ENCODE measurements at regions not wholly inside any gene's neighbourhood (a gene's known extent, or its start where the extent isn't known, plus 50 kb on each side); places are given as distances from the start of the nearest gene placed in this dataset.

DNA sequence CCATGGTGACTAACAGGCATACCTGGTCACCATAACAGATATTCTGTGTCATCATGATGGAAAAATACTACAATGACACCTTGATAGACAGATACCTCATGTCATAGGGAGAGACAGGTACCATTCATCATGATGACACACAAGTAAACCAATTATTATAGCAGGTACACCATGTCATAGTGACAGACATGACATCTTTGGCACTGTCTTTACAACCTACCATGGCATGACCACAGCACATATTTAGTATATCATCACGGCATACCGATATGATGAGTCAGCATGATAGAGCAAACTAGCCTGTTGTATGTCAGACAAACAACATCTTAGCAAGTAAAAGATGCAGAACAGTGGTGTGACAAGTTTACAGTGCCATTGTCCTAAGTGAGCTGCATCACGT, 101.3 kb upstream of the KLHL29 start:
- Mint-ChIP-seq H3K27me3 (ENCODE audit: low read depth) (no peaks in the 10 kb centered on the region), H3K27ac (no peak overlapping the region), H3K4me3 (no peak overlapping the region), H3K4me1 (peaks cover 30% of the 10 kb centered on the region), H3K9me3 (peaks cover 8% of the 10 kb centered on the region), H3K36me3 (no peaks in the 10 kb centered on the region)
- CTCF ChIA-PET = no interaction called here
- TF ChIP-seq MYBL2 (CRISPR knock-in tag; IDR thresholded peaks at IDR 0.05) (no peak), ZNF416 (CRISPR knock-in tag; IDR thresholded peaks at IDR 0.05) (no peak)
- TF ChIP-seq, protein P1, sequence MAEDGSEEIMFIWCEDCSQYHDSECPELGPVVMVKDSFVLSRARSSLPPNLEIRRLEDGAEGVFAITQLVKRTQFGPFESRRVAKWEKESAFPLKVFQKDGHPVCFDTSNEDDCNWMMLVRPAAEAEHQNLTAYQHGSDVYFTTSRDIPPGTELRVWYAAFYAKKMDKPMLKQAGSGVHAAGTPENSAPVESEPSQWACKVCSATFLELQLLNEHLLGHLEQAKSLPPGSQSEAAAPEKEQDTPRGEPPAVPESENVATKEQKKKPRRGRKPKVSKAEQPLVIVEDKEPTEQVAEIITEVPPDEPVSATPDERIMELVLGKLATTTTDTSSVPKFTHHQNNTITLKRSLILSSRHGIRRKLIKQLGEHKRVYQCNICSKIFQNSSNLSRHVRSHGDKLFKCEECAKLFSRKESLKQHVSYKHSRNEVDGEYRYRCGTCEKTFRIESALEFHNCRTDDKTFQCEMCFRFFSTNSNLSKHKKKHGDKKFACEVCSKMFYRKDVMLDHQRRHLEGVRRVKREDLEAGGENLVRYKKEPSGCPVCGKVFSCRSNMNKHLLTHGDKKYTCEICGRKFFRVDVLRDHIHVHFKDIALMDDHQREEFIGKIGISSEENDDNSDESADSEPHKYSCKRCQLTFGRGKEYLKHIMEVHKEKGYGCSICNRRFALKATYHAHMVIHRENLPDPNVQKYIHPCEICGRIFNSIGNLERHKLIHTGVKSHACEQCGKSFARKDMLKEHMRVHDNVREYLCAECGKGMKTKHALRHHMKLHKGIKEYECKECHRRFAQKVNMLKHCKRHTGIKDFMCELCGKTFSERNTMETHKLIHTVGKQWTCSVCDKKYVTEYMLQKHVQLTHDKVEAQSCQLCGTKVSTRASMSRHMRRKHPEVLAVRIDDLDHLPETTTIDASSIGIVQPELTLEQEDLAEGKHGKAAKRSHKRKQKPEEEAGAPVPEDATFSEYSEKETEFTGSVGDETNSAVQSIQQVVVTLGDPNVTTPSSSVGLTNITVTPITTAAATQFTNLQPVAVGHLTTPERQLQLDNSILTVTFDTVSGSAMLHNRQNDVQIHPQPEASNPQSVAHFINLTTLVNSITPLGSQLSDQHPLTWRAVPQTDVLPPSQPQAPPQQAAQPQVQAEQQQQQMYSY (CRISPR knock-in tag; IDR thresholded peaks at IDR 0.05) = no peak
- TF ChIP-seq, protein P2, sequence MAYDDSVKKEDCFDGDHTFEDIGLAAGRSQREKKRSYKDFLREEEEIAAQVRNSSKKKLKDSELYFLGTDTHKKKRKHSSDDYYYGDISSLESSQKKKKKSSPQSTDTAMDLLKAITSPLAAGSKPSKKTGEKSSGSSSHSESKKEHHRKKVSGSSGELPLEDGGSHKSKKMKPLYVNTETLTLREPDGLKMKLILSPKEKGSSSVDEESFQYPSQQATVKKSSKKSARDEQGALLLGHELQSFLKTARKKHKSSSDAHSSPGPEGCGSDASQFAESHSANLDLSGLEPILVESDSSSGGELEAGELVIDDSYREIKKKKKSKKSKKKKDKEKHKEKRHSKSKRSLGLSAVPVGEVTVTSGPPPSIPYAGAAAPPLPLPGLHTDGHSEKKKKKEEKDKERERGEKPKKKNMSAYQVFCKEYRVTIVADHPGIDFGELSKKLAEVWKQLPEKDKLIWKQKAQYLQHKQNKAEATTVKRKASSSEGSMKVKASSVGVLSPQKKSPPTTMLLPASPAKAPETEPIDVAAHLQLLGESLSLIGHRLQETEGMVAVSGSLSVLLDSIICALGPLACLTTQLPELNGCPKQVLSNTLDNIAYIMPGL (CRISPR knock-in tag; IDR thresholded peaks at IDR 0.05) = no peak
- TF ChIP-seq, protein P3, sequence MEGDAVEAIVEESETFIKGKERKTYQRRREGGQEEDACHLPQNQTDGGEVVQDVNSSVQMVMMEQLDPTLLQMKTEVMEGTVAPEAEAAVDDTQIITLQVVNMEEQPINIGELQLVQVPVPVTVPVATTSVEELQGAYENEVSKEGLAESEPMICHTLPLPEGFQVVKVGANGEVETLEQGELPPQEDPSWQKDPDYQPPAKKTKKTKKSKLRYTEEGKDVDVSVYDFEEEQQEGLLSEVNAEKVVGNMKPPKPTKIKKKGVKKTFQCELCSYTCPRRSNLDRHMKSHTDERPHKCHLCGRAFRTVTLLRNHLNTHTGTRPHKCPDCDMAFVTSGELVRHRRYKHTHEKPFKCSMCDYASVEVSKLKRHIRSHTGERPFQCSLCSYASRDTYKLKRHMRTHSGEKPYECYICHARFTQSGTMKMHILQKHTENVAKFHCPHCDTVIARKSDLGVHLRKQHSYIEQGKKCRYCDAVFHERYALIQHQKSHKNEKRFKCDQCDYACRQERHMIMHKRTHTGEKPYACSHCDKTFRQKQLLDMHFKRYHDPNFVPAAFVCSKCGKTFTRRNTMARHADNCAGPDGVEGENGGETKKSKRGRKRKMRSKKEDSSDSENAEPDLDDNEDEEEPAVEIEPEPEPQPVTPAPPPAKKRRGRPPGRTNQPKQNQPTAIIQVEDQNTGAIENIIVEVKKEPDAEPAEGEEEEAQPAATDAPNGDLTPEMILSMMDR (IDR thresholded peaks at IDR 0.05) = no peak
- TF ChIP-seq, protein P4, sequence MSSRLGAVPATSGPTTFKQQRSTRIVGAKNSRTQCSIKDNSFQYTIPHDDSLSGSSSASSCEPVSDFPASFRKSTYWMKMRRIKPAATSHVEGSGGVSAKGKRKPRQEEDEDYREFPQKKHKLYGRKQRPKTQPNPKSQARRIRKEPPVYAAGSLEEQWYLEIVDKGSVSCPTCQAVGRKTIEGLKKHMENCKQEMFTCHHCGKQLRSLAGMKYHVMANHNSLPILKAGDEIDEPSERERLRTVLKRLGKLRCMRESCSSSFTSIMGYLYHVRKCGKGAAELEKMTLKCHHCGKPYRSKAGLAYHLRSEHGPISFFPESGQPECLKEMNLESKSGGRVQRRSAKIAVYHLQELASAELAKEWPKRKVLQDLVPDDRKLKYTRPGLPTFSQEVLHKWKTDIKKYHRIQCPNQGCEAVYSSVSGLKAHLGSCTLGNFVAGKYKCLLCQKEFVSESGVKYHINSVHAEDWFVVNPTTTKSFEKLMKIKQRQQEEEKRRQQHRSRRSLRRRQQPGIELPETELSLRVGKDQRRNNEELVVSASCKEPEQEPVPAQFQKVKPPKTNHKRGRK (CRISPR knock-in tag; IDR thresholded peaks at IDR 0.05; ENCODE audit: borderline replicate concordance) = no peak
- POLR2A ChIA-PET = no interaction called here
- ATAC-seq (no peak), DNase-seq (ENCODE audit: low spot score) (no peak)

DNA sequence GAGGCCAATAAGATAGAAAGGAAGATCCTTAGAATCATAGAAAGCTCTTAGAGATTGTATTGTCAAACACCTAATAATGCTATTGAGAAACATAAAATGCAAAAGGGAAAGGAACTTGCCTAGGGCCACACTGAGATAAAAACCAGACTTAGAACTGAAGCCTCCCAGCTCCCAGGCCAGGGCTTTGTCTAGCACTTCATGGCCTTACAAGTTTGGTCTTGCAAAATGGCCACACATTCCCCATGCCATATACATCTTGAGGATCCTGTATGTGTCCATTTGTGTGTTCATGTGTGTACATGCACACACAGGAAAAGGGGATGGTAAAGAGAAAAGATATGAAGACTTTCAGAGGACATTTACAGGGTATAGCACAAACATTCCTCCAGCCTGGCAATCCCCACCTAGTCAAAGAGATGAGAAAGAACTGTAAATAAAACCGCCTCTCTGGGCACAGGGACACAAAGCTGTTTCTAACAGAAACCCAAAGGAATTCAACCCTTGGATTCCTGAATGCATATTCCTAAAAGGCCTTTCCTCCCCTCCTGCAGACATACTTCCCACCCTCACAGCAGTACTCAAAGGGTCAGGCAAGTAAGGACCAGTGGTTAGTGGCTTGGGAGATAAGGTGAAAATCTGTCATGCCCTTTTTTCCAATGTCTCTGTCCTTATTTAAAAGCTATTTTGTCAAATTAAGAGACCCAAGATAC, 99.7 kb upstream of the KLHL29 start:
- peaks cover 8% of the 10 kb centered on the region for H3K9me3 Mint-ChIP-seq
- ChIA-PET CTCF (no interaction called here), POLR2A (no interaction called here)
- no peak overlapping the region for H3K27ac Mint-ChIP-seq
- peak; percentile 54 for ATAC-seq
- H3K4me1 Mint-ChIP-seq = peaks cover 28% of the 10 kb centered on the region
- H3K36me3 Mint-ChIP-seq = no peaks in the 10 kb centered on the region
- DNase-seq (ENCODE audit: low spot score) = no peak
- H3K4me3 Mint-ChIP-seq = no peak overlapping the region
- no peaks in the 10 kb centered on the region for H3K27me3 Mint-ChIP-seq (ENCODE audit: low read depth)
- TF ChIP-seq TEAD1 (CRISPR knock-in tag; IDR thresholded peaks at IDR 0.05) = no peak
- no peak for TF ChIP-seq ZBTB21 (CRISPR knock-in tag; IDR thresholded peaks at IDR 0.05; ENCODE audit: borderline replicate concordance)
- no peak for TF ChIP-seq ATF1 (CRISPR knock-in tag; IDR thresholded peaks at IDR 0.05)
- TF ChIP-seq EMX1 (CRISPR knock-in tag; IDR thresholded peaks at IDR 0.05) = no peak
- TF ChIP-seq, protein P5, sequence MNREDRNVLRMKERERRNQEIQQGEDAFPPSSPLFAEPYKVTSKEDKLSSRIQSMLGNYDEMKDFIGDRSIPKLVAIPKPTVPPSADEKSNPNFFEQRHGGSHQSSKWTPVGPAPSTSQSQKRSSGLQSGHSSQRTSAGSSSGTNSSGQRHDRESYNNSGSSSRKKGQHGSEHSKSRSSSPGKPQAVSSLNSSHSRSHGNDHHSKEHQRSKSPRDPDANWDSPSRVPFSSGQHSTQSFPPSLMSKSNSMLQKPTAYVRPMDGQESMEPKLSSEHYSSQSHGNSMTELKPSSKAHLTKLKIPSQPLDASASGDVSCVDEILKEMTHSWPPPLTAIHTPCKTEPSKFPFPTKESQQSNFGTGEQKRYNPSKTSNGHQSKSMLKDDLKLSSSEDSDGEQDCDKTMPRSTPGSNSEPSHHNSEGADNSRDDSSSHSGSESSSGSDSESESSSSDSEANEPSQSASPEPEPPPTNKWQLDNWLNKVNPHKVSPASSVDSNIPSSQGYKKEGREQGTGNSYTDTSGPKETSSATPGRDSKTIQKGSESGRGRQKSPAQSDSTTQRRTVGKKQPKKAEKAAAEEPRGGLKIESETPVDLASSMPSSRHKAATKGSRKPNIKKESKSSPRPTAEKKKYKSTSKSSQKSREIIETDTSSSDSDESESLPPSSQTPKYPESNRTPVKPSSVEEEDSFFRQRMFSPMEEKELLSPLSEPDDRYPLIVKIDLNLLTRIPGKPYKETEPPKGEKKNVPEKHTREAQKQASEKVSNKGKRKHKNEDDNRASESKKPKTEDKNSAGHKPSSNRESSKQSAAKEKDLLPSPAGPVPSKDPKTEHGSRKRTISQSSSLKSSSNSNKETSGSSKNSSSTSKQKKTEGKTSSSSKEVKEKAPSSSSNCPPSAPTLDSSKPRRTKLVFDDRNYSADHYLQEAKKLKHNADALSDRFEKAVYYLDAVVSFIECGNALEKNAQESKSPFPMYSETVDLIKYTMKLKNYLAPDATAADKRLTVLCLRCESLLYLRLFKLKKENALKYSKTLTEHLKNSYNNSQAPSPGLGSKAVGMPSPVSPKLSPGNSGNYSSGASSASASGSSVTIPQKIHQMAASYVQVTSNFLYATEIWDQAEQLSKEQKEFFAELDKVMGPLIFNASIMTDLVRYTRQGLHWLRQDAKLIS (CRISPR knock-in tag; IDR thresholded peaks at IDR 0.05; ENCODE audit: borderline replicate concordance) = no peak
- TF ChIP-seq GRHL2 (CRISPR knock-in tag; IDR thresholded peaks at IDR 0.05; ENCODE audit: insufficient replicate concordance, severe bottlenecking) = no peak
- no peak for TF ChIP-seq RORB (CRISPR knock-in tag; IDR thresholded peaks at IDR 0.05)
- TF ChIP-seq PRRX2 (CRISPR knock-in tag; IDR thresholded peaks at IDR 0.05) = no peak
- TF ChIP-seq, protein P6, sequence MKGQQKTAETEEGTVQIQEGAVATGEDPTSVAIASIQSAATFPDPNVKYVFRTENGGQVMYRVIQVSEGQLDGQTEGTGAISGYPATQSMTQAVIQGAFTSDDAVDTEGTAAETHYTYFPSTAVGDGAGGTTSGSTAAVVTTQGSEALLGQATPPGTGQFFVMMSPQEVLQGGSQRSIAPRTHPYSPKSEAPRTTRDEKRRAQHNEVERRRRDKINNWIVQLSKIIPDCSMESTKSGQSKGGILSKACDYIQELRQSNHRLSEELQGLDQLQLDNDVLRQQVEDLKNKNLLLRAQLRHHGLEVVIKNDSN (CRISPR knock-in tag; IDR thresholded peaks at IDR 0.05) = no peak
- TF ChIP-seq NFATC4 (CRISPR knock-in tag; IDR thresholded peaks at IDR 0.05) = no peak
- TF ChIP-seq ZNF423 (CRISPR knock-in tag; IDR thresholded peaks at IDR 0.05) = no peak
- no peak for TF ChIP-seq ETV6 (CRISPR knock-in tag; IDR thresholded peaks at IDR 0.05)
- no peak for TF ChIP-seq MYBL2 (CRISPR knock-in tag; IDR thresholded peaks at IDR 0.05)

Data from WTC11 (cell line).